Right forelimb (tissue), 1 donor: ENCODE measurements at regions not wholly inside any gene's neighbourhood (a gene's known extent, or its start where the extent isn't known, plus 50 kb on each side); places are given as distances from the start of the nearest gene placed in this dataset.

ENCODE experiments used
- DNase-seq: peaks from one replicate; pipeline ENCODE4 v3.0.0-alpha.2; 2018

GRCh38 chr2:180442860-180443644, 436.0 kb upstream of the CWC22 start:
- no peak for DNase-seq

- DNase-seq = no peak
These were observed 412.1 kb upstream of the CWC22 start for GRCh38 chr2:180419212-180419611.

DNA sequence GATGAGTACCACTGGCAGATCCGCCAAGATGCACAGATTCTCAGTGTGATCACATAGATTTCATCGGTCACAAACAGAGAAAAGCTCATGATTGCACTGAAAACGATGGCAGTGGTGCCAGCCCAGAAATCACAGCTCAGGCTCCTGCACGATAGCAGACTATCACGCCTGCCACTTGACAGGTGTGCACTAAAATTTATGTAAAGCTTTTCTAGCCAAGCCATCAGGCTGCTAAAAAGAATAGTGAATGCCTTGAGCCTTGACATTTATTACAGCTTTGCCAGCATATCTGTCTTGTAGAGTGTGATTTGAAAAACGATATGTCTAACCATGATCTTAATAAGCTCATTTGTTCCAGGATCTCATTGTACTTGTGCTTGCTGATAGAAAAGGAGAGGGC, 409.5 kb upstream of the CWC22 start:
- no peak for DNase-seq

DNA sequence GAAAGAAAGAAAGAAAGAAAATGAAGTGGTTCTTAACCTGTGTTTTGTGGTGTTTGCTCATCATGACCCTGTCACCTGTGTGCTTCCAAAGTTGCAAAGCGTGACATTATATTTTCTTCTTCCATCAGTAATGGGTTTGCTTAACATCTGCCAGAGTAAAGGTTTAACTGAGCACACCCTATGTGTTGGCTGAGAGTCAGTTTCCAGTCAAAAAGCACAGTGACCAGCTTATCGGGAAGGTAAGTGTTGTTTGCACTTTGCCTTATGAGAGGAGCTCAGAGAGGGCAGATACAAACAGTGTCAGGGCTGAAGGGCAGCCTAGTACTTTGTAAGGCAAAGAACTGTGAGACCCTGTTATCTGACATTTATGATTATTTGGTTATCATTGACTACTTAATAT, 406.2 kb upstream of the CWC22 start:
- no peak for DNase-seq

DNA sequence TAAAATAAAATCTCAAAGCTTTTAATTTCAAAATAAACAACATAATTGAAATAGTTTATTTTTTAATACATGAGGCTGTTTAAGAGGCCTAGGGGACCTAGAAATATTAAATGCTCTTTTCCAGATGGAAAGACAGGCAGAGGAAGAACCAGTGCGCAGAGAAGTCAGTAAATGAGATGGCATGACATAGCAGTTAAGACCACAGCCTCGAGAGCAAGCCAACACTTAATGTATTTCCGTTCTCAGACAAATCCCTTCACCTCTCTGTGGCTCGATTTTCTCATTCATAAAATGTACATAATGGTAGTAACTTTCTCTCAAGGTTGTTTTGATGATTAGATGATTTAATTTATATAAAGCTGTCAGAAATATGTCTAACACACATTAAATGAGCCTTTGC, 405.1 kb upstream of the CWC22 start:
- no peak for DNase-seq

- DNase-seq = no peak
These were observed 404.6 kb upstream of the CWC22 start for GRCh38 chr2:180411661-180412060.

DNA sequence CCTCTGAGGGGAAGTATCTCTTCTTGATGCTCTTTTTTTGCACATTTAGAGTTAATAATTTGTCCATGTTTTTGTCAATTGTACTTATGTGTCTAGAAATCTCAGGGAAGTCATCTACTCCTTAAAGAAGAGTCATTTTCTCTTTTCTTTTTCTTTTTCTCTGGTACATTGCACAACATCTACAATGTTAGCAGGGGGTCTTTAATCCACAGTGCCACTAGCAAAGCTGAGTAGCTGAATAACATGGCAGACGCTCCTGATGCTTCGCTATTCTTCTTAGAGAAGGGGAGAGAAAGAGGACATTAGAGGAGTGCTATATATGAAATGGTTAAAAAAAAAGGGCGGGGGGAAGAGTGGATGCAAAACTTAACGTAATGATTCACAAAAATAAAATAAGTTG, 399.6 kb upstream of the CWC22 start:
- no peak for DNase-seq

DNA sequence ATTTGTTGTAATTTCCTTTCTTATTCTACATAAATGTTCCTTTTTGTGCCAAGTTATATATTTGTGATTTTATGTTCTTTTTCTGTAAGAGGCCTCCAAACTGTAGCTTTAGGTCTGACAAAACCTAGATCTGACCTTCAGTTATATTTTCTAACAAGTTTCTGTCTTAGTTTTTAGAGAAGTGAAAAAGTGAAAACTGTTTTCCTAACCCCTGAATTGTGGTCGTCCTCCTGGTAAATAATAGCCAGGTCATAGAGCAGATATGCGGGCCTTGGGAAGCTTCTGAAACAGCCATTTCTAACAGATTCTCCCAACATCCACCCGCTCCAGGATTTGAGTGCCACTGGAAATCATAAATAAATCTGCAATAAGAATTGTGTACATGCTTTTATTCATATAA, 398.4 kb upstream of the CWC22 start:
- no peak for DNase-seq

DNA sequence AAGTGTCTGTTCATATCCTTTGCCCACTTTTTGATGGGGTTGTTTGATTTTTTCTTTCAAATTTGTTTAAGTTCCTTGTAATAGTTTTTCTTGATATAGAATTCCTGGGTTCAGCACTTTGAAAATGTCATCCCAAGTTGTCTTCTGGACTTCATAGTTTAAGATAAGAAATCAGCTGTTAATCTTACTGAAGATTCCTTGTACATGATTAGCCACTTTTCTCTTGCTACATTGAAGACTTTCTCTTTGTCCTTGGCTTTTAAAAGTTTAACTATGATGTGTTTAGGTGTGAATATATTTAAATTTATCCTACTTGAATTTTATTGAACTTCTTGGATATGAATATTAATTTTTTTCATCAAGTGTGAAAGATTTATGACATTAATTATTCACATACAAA, 387.2 kb upstream of the CWC22 start:
- no peak for DNase-seq

- no peak for DNase-seq
These were observed 378.6 kb upstream of the CWC22 start for GRCh38 chr2:180385601-180386201.

DNA sequence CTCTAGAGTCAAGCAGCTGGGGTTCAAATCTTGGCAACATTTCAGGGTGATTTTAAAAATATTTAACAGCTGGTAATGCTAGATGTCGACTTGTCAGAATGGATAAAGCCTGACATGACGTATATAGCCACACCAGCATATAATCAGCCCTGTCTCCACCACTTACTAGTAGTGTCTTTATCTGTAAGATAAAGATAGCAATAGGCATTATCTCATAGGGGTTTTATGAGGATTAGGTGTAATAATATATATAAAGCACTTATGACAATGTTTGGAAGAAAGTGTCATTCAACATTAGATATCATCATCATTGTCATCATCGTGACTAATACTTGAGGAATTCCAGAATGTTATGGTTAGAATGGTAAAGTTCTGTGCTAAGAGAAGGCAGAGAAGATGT, 369.0 kb upstream of the CWC22 start:
- DNase-seq = no peak

- no peak for DNase-seq
These were observed 367.6 kb upstream of the CWC22 start for GRCh38 chr2:180374502-180375281.

DNA sequence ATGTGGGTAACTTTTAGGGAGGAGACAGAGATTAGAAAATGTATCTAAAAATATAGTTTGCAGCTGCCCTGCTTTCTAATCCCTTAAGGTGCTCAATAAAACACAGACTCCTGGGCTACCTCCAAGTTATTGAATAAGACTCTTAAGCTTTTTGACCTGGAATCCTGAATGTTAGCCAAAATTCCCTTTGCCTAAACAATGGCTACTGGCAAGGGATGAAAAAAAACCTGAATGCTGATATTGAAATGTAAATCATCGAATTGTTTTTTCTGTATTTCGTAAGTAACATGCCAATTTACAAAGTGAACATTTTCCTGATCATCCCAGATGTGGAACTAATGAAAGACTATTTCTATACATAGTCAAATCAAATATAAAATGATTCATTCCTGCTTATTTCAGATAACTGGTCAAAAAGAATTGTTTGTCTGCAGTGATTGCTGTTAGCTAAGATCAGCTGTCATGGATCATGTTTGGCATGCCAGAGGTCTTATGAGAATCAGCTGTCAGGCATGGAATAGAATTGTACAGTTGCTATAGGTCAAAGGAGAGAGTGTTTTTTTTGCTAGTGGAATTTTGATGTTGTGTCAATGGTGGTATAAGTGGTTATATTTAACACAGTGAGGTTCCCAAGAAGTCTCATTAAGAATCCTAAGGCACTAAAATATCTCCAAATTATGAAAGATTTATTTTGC, 363.6 kb upstream of the CWC22 start:
- no peak for DNase-seq

DNA sequence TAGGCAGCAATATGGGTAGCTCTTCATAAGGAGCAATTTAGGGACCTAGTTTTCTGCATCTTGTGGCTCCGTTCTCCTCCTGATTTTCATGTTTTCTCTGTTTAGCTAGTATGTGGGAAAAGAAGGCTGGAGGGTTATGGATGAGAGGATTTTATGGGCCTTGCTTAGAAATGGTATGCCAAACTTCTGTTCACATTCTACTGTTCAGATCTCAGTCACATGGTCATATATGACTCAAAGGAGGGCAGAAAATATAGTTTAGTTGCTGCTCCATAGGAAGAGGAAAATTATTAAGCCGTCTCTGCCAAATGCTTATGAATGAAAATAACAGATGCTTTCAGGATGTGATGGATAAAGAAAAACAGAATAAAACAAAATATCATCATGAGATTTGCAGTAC, 361.8 kb upstream of the CWC22 start:
- no peak for DNase-seq

GRCh38 chr2:180367815-180368214, 360.7 kb upstream of the CWC22 start:
- DNase-seq = no peak

DNA sequence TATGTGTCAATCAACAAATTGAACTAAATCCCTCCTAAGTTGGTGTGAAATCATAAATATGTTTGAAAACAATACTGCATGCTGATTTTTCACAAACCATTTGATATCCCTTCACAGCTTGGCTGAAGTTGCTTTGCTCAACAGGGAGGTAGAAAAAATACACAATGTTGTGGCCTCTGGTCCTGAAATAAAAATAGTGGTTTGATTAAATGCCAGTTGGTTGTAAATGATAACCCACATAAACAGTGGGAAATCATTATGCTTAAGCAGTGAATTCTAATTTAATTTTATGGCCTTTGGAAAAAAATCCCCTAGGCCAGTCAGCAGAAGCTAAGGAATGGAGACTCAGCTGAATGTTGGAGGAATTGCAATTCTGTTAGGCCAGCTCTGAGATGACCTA, 359.4 kb upstream of the CWC22 start:
- no peak for DNase-seq

- DNase-seq = no peak
These were observed 357.6 kb upstream of the CWC22 start for GRCh38 chr2:180364719-180365118.

DNA sequence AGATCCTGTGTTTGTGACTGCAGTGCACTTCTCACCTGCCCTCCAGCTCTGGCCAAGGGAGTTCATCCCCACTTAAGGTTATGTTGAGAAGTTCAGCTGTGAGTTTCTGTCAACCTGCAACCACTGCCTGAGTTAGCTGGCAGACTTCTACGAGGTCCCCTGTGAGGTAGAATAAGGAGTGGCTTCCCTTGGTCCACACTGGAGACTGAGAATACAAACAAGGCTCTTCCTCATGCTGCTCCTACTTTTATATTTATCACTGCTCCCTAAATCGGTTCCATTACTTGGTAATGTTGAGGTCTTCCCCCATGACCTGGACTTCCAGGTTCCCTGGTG, 353.2 kb upstream of the CWC22 start:
- DNase-seq = no peak

DNA sequence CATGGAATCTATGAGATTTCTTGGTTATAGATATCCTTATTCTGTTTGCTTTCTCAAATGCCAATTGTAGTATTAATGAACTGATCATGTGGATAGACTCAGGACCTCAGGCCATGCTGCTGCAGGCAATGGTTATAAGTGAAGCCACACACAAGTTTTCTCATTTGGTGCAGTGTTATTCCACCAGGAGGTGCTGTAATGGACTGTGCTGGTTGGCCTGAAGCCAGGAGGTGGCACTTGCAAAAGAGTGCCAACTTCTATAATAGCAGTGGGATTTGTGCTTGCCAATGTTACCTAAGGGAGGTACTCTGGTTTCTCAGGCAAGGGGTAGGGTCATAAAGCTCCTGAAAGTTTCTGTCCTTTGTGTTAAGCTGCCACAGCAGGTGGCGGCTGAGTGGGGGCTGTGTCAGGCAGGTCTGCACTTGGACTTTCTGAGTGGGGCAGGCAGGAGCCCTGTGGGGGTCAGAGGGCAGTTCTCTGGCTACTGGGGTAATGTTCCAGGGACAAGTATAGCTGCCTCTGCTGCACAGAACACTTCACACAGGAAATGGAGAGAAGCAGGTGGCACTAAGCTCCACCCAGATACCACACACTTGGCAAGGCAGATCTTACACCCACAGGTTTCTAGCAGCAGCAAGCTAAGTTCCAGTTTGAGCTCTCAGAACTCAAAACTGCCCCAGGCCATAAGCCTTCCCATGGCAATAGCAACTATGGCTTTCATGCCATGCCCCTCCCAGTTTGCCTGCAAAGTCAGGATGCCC, 352.6 kb upstream of the CWC22 start:
- no peak for DNase-seq

DNA sequence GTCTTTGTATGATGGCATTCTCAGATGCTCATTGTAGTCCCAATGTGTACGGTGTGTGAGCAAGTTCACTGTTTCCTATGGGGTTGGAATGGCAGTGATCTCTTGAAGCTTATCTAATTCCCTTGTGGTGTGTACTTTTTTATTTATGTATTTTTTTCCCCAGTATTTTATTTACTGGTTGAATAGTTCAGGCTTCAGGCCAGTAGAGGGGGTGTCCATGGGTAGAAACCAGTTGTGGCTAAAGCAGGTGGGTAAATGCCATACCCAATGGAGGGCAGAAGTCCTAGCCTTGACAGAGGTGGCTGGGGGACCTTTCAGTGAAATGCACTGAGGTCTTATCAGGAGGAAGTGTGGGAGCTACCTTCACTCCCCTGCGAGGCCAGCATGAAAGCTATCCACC, 351.4 kb upstream of the CWC22 start:
- DNase-seq = no peak

- no peak for DNase-seq
These were observed 349.6 kb upstream of the CWC22 start for GRCh38 chr2:180356676-180357075.

GRCh38 chr2:180352620-180353019, 345.5 kb upstream of the CWC22 start:
- no peak for DNase-seq

DNA sequence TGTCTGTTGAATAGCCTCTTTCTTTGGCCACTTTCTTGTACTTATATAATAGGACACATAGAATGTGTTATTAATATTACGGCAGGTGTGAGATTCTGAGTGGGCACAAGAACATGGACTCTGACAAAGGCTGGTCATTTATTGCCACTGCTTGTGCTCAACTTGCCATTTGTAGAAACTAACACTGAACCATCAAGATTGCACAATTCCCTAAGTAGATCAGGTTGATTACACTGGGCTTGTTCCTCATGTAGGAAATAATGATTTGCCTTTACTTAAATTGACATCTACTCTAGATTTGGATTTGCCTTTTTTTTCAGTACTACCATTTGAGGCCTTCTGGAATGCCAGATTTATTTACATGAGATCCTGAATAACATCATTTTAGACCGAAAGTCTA, 342.7 kb upstream of the CWC22 start:
- DNase-seq = no peak
